GM23338 (cell line): ENCODE measurements at regions not wholly inside any gene's neighbourhood (a gene's known extent, or its start where the extent isn't known, plus 50 kb on each side); places are given as distances from the start of the nearest gene placed in this dataset.

Experiments used
- ATAC-seq: fragments of 200-7000 bp; cut with Tn5 transposase; 3 replicates; pipeline ENCODE4 v1.9.1; 2020
- DNase-seq: peaks from one replicate; pipeline ENCODE4 v3.0.0-alpha.2; 2015; ENCODE audit warnings: low spot score
- H2AFZ ChIP-seq: fragments of 200-600 bp; sonication (generic); 2 replicates; pipeline ENCODE4 v1.8.0; 2016; ENCODE audit warnings: antibody characterized with exemption, mild to moderate bottlenecking, moderate library complexity
- H3F3A ChIP-seq: fragments of 200-600 bp; sonication (generic); replicated peaks from 2 replicates; pipeline ENCODE4 v1.8.0; 2017; ENCODE audit warnings: antibody characterized with exemption, mixed run types, low read depth
- H3K27ac ChIP-seq: fragments of 200-600 bp; sonication (generic); 2 replicates; pipeline ENCODE4 v1.6.1; 2016; ENCODE audit warnings: low read depth
- H3K27me3 ChIP-seq: fragments of 200-600 bp; sonication (generic); 2 replicates; pipeline ENCODE4 v1.8.0; 2016; ENCODE audit warnings: mild to moderate bottlenecking, mixed run types, moderate library complexity; ENCODE audit not compliant: insufficient read depth
- H3K36me3 ChIP-seq: fragments of 200-600 bp; sonication (generic); 2 replicates; pipeline ENCODE4 v1.8.0; 2016; ENCODE audit warnings: mild to moderate bottlenecking; ENCODE audit not compliant: insufficient read depth
- H3K4me1 ChIP-seq: fragments of 200-600 bp; sonication (generic); 2 replicates; pipeline ENCODE4 v1.8.0; 2016; ENCODE audit warnings: mild to moderate bottlenecking, moderate library complexity; ENCODE audit not compliant: insufficient read depth
- H3K4me2 ChIP-seq: fragments of 200-600 bp; sonication (generic); 2 replicates; pipeline ENCODE4 v1.7.1; 2017; ENCODE audit warnings: mixed run types
- H3K4me3 ChIP-seq: fragments of 200-600 bp; sonication (generic); 2 replicates; pipeline ENCODE4 v1.6.1; 2016; ENCODE audit warnings: mixed run types
- H3K79me2 ChIP-seq: fragments of 200-600 bp; sonication (generic); replicated peaks from 2 replicates; pipeline ENCODE4 v1.8.0; 2017; ENCODE audit warnings: mild to moderate bottlenecking; ENCODE audit not compliant: insufficient read depth
- H3K9me2 ChIP-seq: fragments of 200-600 bp; sonication (generic); 2 replicates; pipeline ENCODE4 v1.8.0; 2017; ENCODE audit not compliant: insufficient read depth
- H4K20me1 ChIP-seq: fragments of 200-600 bp; sonication (generic); replicated peaks from 2 replicates; pipeline ENCODE4 v1.8.0; 2017; ENCODE audit warnings: mild to moderate bottlenecking; ENCODE audit not compliant: insufficient read depth
- H3K27ac Mint-ChIP-seq: 2 replicates; pipeline ENCODE4 v1.8.0; 2020; ENCODE audit warnings: inconsistent platforms, mild to moderate bottlenecking, moderate library complexity, mixed read lengths
- H3K27me3 Mint-ChIP-seq: 3 replicates; pipeline ENCODE4 v1.8.0; 2022; ENCODE audit warnings: low read depth, mild to moderate bottlenecking, moderate library complexity, mixed read lengths, inconsistent platforms; ENCODE audit not compliant: insufficient read depth, poor library complexity
- H3K36me3 Mint-ChIP-seq: 3 replicates; pipeline ENCODE4 v1.8.0; 2021; ENCODE audit warnings: low read depth, mild to moderate bottlenecking, inconsistent platforms, moderate library complexity, mixed read lengths
- H3K4me1 Mint-ChIP-seq: 3 replicates; pipeline ENCODE4 v1.8.0; 2020; ENCODE audit warnings: mild to moderate bottlenecking, inconsistent platforms, mixed read lengths
- H3K4me3 Mint-ChIP-seq: 3 replicates; pipeline ENCODE4 v1.8.0; 2021; ENCODE audit warnings: moderate library complexity, mild to moderate bottlenecking, inconsistent platforms, mixed read lengths
- H3K9me3 Mint-ChIP-seq: 3 replicates; pipeline ENCODE4 v1.8.0; 2020; ENCODE audit warnings: moderate library complexity, mild to moderate bottlenecking, inconsistent platforms, mixed read lengths
- CREB1 ChIP-seq: fragments of 250-450 bp; sonication (Bioruptor Pico); IDR thresholded peaks from 2 replicates; pipeline ENCODE4 v1.5.0; 2020; ENCODE audit warnings: low read depth, mild to moderate bottlenecking, moderate library complexity
- EZH2phosphoT487 ChIP-seq: fragments of 200-600 bp; sonication (generic); IDR thresholded peaks from one replicate; pipeline ENCODE4 v1.8.1; 2018; ENCODE audit warnings: antibody characterized with exemption; ENCODE audit not compliant: unreplicated experiment
- POLR2AphosphoS5 ChIP-seq: IDR thresholded peaks from 2 replicates; pipeline ENCODE4 v1.6.1; 2016; ENCODE audit warnings: antibody characterized with exemption, low read depth
- STAT1 ChIP-seq: IDR thresholded peaks from one replicate; pipeline ENCODE4 v1.6.1; 2016; ENCODE audit warnings: antibody characterized with exemption; ENCODE audit not compliant: unreplicated experiment
- TF ChIP-seq, protein P1 (sequence below): fragments of 250-450 bp; sonication (Bioruptor Pico); IDR thresholded peaks from 2 replicates; pipeline ENCODE4 v1.5.0; 2020; ENCODE audit warnings: mild to moderate bottlenecking, moderate library complexity
- TF ChIP-seq, protein P2 (sequence below), 2 experiments: fragments of 200-600 bp in 1 of 2; sonication (generic) in 1 of 2; conservative IDR thresholded peaks; 2 replicates each; pipeline versions ENCODE4 v1.5.1 to v1.6.1; 2016 to 2017; ENCODE audit warnings: antibody characterized with exemption in 2 of 2, low read depth in 2 of 2, mild to moderate bottlenecking in 2 of 2, moderate library complexity in 1 of 2

DNA sequence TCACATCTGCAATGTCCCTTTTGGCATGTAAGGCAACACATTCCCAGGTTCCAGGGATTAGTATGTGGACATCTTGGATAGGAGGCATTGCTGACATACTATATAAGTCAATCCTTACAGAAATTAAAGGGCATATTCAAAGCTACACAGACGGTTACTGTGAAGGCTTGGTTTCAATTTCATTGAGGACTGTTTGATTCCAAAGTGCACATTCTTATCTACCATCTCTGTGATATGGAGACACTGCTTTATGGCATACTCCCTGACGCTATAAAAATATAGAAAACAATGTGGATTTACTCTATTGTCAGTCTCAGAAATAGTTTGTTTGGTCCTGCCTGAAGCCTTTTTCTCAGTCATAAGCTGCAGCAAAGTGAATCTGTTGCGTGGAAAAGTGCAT is 1486.7 kb downstream of the FAM181B start (continued):
- TF ChIP-seq, protein P1, sequence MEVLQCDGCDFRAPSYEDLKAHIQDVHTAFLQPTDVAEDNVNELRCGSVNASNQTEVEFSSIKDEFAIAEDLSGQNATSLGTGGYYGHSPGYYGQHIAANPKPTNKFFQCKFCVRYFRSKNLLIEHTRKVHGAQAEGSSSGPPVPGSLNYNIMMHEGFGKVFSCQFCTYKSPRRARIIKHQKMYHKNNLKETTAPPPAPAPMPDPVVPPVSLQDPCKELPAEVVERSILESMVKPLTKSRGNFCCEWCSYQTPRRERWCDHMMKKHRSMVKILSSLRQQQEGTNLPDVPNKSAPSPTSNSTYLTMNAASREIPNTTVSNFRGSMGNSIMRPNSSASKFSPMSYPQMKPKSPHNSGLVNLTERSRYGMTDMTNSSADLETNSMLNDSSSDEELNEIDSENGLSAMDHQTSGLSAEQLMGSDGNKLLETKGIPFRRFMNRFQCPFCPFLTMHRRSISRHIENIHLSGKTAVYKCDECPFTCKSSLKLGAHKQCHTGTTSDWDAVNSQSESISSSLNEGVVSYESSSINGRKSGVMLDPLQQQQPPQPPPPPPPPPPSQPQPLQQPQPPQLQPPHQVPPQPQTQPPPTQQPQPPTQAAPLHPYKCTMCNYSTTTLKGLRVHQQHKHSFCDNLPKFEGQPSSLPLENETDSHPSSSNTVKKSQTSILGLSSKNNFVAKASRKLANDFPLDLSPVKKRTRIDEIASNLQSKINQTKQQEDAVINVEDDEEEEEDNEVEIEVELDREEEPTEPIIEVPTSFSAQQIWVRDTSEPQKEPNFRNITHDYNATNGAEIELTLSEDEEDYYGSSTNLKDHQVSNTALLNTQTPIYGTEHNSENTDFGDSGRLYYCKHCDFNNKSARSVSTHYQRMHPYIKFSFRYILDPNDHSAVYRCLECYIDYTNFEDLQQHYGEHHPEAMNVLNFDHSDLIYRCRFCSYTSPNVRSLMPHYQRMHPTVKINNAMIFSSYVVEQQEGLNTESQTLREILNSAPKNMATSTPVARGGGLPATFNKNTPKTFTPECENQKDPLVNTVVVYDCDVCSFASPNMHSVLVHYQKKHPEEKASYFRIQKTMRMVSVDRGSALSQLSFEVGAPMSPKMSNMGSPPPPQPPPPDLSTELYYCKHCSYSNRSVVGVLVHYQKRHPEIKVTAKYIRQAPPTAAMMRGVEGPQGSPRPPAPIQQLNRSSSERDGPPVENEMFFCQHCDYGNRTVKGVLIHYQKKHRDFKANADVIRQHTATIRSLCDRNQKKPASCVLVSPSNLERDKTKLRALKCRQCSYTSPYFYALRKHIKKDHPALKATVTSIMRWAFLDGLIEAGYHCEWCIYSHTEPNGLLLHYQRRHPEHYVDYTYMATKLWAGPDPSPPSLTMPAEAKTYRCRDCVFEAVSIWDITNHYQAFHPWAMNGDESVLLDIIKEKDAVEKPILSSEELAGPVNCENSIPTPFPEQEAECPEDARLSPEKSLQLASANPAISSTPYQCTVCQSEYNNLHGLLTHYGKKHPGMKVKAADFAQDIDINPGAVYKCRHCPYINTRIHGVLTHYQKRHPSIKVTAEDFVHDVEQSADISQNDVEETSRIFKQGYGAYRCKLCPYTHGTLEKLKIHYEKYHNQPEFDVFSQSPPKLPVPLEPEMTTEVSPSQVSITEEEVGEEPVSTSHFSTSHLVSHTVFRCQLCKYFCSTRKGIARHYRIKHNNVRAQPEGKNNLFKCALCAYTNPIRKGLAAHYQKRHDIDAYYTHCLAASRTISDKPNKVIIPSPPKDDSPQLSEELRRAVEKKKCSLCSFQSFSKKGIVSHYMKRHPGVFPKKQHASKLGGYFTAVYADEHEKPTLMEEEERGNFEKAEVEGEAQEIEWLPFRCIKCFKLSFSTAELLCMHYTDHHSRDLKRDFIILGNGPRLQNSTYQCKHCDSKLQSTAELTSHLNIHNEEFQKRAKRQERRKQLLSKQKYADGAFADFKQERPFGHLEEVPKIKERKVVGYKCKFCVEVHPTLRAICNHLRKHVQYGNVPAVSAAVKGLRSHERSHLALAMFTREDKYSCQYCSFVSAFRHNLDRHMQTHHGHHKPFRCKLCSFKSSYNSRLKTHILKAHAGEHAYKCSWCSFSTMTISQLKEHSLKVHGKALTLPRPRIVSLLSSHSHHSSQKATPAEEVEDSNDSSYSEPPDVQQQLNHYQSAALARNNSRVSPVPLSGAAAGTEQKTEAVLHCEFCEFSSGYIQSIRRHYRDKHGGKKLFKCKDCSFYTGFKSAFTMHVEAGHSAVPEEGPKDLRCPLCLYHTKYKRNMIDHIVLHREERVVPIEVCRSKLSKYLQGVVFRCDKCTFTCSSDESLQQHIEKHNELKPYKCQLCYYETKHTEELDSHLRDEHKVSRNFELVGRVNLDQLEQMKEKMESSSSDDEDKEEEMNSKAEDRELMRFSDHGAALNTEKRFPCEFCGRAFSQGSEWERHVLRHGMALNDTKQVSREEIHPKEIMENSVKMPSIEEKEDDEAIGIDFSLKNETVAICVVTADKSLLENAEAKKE = no peak

DNA sequence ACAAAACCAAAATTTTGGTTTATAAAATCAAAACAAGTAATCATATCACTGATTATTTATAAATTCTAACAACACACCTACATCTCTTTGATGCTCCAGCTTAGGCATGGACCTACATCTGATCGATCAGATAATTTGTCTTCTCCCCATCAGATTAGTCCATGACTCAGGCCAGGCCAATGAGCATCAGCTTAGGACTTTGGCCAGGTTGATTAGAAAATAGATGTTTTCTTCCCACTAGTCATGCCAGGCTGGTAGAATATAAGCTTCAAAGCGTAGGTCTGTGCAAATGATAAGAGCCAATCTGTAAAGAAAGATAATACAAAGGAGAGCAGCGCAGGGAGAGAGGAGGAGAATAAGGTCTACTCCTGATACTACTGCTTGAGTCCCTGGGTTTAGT is 1487.9 kb downstream of the FAM181B start:
- Mint-ChIP-seq H3K4me3 (no peak overlapping the region), H3K27me3 (no peaks in the 10 kb centered on the region), H3K27ac (no peak overlapping the region), H3K9me3 (no peaks in the 10 kb centered on the region), H3K4me1 (peaks cover 2% of the 10 kb centered on the region; the same call in 1 of the 3 replicates), H3K36me3 (no peaks in the 10 kb centered on the region)
- Histone ChIP-seq H3K4me3 (no peak overlapping the region), H3K27ac (no peak overlapping the region), H3K36me3 (no peaks in the 10 kb centered on the region), H3K27me3 (no peaks in the 10 kb centered on the region), H3K79me2 (no peaks in the 10 kb centered on the region), H4K20me1 (no peaks in the 10 kb centered on the region), H3K4me2 (no peak overlapping the region), H3K4me1 (no peaks in the 10 kb centered on the region), H2AFZ (no peak overlapping the region), H3F3A (no peaks in the 10 kb centered on the region), H3K9me2 (no peaks in the 10 kb centered on the region)
- ATAC-seq (no peak), DNase-seq (no peak)
- TF ChIP-seq, protein P1 = no peak
- TF ChIP-seq EZH2phosphoT487 (no peak), STAT1 (no peak), CREB1 (CRISPR knock-in tag) (no peak), POLR2AphosphoS5 (no peak)
- TF ChIP-seq, protein P2, sequence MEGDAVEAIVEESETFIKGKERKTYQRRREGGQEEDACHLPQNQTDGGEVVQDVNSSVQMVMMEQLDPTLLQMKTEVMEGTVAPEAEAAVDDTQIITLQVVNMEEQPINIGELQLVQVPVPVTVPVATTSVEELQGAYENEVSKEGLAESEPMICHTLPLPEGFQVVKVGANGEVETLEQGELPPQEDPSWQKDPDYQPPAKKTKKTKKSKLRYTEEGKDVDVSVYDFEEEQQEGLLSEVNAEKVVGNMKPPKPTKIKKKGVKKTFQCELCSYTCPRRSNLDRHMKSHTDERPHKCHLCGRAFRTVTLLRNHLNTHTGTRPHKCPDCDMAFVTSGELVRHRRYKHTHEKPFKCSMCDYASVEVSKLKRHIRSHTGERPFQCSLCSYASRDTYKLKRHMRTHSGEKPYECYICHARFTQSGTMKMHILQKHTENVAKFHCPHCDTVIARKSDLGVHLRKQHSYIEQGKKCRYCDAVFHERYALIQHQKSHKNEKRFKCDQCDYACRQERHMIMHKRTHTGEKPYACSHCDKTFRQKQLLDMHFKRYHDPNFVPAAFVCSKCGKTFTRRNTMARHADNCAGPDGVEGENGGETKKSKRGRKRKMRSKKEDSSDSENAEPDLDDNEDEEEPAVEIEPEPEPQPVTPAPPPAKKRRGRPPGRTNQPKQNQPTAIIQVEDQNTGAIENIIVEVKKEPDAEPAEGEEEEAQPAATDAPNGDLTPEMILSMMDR (conservative IDR thresholded peaks at IDR 0.05; ENCODE audit: low read depth in 2 of 2) = no peak
